MM.1S (cell line): ENCODE measurements at regions not wholly inside any gene's neighbourhood (a gene's known extent, or its start where the extent isn't known, plus 50 kb on each side); places are given as distances from the start of the nearest gene placed in this dataset.

Experiments
- DNase-seq: peaks from one replicate; pipeline ENCODE4 v3.0.0-alpha.2; 2015
- H2AFZ ChIP-seq: fragments of 300-600 bp; sonication (generic); 2 replicates; pipeline ENCODE4 v1.6.0; 2016; ENCODE audit warnings: antibody characterized with exemption, low read length
- H3F3A ChIP-seq: fragments of 300-600 bp; sonication (generic); 2 replicates; pipeline ENCODE4 v1.6.1; 2016; ENCODE audit warnings: mild to moderate bottlenecking, antibody characterized with exemption, low read length, moderate library complexity, mixed read lengths; ENCODE audit not compliant: insufficient read depth
- H3K27ac ChIP-seq: fragments of 300-600 bp; sonication (generic); 2 replicates; pipeline ENCODE4 v1.5.1; 2016; ENCODE audit warnings: mild to moderate bottlenecking, low read length
- H3K27me3 ChIP-seq: fragments of 300-600 bp; sonication (generic); replicated peaks from 2 replicates; pipeline ENCODE4 v1.6.0; 2016; ENCODE audit warnings: low read length; ENCODE audit not compliant: insufficient read depth
- H3K36me3 ChIP-seq: fragments of 300-600 bp; sonication (generic); replicated peaks from 2 replicates; pipeline ENCODE4 v1.6.1; 2016; ENCODE audit warnings: mild to moderate bottlenecking, low read length, mixed read lengths; ENCODE audit not compliant: insufficient read depth
- H3K4me1 ChIP-seq: fragments of 300-600 bp; sonication (generic); 2 replicates; pipeline ENCODE4 v1.6.1; 2016; ENCODE audit warnings: low read length, mixed read lengths
- H3K4me2 ChIP-seq: fragments of 300-600 bp; sonication (generic); 2 replicates; pipeline ENCODE4 v1.6.0; 2016; ENCODE audit warnings: low read depth, low read length
- H3K4me3 ChIP-seq: fragments of 300-600 bp; sonication (generic); 2 replicates; pipeline ENCODE4 v1.5.1; 2016; ENCODE audit warnings: low read length, mixed read lengths
- H3K79me2 ChIP-seq: fragments of 300-600 bp; sonication (generic); 2 replicates; pipeline ENCODE4 v1.6.1; 2016; ENCODE audit warnings: mixed run types, low read length, mixed read lengths
- H3K9ac ChIP-seq: fragments of 300-600 bp; sonication (generic); 2 replicates; pipeline ENCODE4 v1.6.1; 2016; ENCODE audit warnings: low read length, mixed read lengths
- H3K9me2 ChIP-seq: fragments of 300-600 bp; sonication (generic); replicated peaks from 2 replicates; pipeline ENCODE4 v1.6.1; 2016; ENCODE audit warnings: mild to moderate bottlenecking, low read length, mixed read lengths; ENCODE audit not compliant: insufficient read depth
- H3K9me3 ChIP-seq: fragments of 300-600 bp; sonication (generic); replicated peaks from 2 replicates; pipeline ENCODE4 v1.6.1; 2016; ENCODE audit warnings: mild to moderate bottlenecking, low read length, mixed read lengths; ENCODE audit not compliant: insufficient read depth
- H4K20me1 ChIP-seq: fragments of 300-600 bp; sonication (generic); 2 replicates; pipeline ENCODE4 v1.6.1; 2016; ENCODE audit warnings: mild to moderate bottlenecking, low read length, moderate library complexity, mixed read lengths; ENCODE audit not compliant: insufficient read depth
- CTCF ChIP-seq: fragments of 300-600 bp; sonication (generic); IDR thresholded peaks from 2 replicates; pipeline ENCODE4 v1.5.1; 2016; ENCODE audit warnings: antibody characterized with exemption, low read length, mixed read lengths
- EZH2 ChIP-seq: fragments of 300-600 bp; sonication (generic); optimal IDR thresholded peaks from 2 replicates; pipeline ENCODE3; 2017; ENCODE audit warnings: low read depth, mild to moderate bottlenecking, antibody characterized with exemption, low read length, mixed read lengths
- EZH2phosphoT487 ChIP-seq: fragments of 300-600 bp; sonication (generic); IDR thresholded peaks from 2 replicates; pipeline ENCODE4 v1.6.1; 2018; ENCODE audit warnings: antibody characterized with exemption, low read length

GRCh38 chr12:28780096-28780495 lies 369.0 kb upstream of the FAR2 start:
- no peak overlapping the region for H3K27ac ChIP-seq
- H2AFZ ChIP-seq, result no peak overlapping the region
- TF ChIP-seq CTCF, result no peak
- no peak for TF ChIP-seq EZH2phosphoT487
- no peak for TF ChIP-seq EZH2
- H3K9me3 ChIP-seq, result no peaks in the 10 kb centered on the region
- H3K9me2 ChIP-seq, result no peaks in the 10 kb centered on the region
- H3K27me3 ChIP-seq, result no peaks in the 10 kb centered on the region
- no peak for DNase-seq
- no peak overlapping the region for H3K4me2 ChIP-seq
- no peaks in the 10 kb centered on the region for H4K20me1 ChIP-seq
- H3K9ac ChIP-seq, result no peak overlapping the region
- H3F3A ChIP-seq, result peaks cover 21% of the 10 kb centered on the region
- no peaks in the 10 kb centered on the region for H3K79me2 ChIP-seq
- H3K36me3 ChIP-seq, result no peaks in the 10 kb centered on the region
- H3K4me3 ChIP-seq, result no peak overlapping the region
- H3K4me1 ChIP-seq, result peaks cover 22% of the 10 kb centered on the region

- Histone ChIP-seq H3K27me3 (no peaks in the 10 kb centered on the region), H3K9me2 (no peaks in the 10 kb centered on the region), H3K9ac (no peak overlapping the region), H3K27ac (no peak overlapping the region), H3K4me3 (no peak overlapping the region), H3K4me1 (peaks cover 22% of the 10 kb centered on the region), H2AFZ (no peak overlapping the region), H3K4me2 (no peak overlapping the region), H4K20me1 (no peaks in the 10 kb centered on the region), H3K79me2 (no peaks in the 10 kb centered on the region), H3K36me3 (no peaks in the 10 kb centered on the region), H3K9me3 (no peaks in the 10 kb centered on the region), H3F3A (peaks cover 21% of the 10 kb centered on the region)
- no peak for DNase-seq
- TF ChIP-seq EZH2, result no peak
- TF ChIP-seq EZH2phosphoT487, result no peak
- TF ChIP-seq CTCF, result no peak
These were observed 368.1 kb upstream of the FAR2 start for GRCh38 chr12:28780960-28781359.

- Histone ChIP-seq H3K9me2 (no peaks in the 10 kb centered on the region), H3K4me1 (peaks cover 13% of the 10 kb centered on the region), H3K79me2 (no peaks in the 10 kb centered on the region), H2AFZ (no peak overlapping the region), H3F3A (peaks cover 14% of the 10 kb centered on the region), H3K36me3 (no peaks in the 10 kb centered on the region), H3K9ac (no peak overlapping the region), H3K27ac (no peak overlapping the region), H3K27me3 (no peaks in the 10 kb centered on the region), H3K4me2 (no peak overlapping the region), H3K9me3 (no peaks in the 10 kb centered on the region), H4K20me1 (no peaks in the 10 kb centered on the region), H3K4me3 (no peak overlapping the region)
- no peak for DNase-seq
- TF ChIP-seq EZH2phosphoT487 (no peak), EZH2 (no peak), CTCF (no peak)
These were observed 367.1 kb upstream of the FAR2 start for GRCh38 chr12:28781671-28782652.
